Myocyte (in vitro differentiated cells): ENCODE measurements at regions not wholly inside any gene's neighbourhood (a gene's known extent, or its start where the extent isn't known, plus 50 kb on each side); places are given as distances from the start of the nearest gene placed in this dataset.
"Not testable (repeated sequence)": the region's sequence is repeated elsewhere in the genome, so short reads cannot be mapped to it uniquely, and the experiment has no call there.

ENCODE experiments used
- DNase-seq: peaks from one replicate; pipeline ENCODE4 v3.0.0-alpha.2; 2012; ENCODE audit warnings: low read depth

GRCh38 chr16:76970087-76970744, 220.8 kb upstream of the MON1B start:
- DNase-seq: no peak

DNA sequence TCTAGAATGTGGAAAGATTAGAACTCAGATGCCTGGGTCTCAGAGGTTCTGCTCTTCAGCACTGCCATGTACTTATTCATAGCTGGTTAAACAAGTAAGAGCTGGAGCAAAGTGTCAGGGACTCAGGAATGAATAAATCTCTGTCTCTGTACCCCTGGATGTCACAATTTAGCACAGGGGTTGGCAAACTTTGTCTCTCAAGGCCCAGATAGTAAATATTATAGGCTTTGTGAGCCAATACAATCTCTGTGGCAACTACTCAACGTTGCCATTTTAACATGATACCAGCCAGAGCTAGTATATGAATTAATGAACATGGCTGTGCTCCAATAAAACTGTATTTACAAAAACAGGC, 220.3 kb upstream of the MON1B start:
- DNase-seq: no peak

- DNase-seq: no peak
Measured at GRCh38 chr16:76976101-76976500, 214.9 kb upstream of the MON1B start.

GRCh38 chr16:76976756-76977155, 214.2 kb upstream of the MON1B start:
- no peak for DNase-seq

DNA sequence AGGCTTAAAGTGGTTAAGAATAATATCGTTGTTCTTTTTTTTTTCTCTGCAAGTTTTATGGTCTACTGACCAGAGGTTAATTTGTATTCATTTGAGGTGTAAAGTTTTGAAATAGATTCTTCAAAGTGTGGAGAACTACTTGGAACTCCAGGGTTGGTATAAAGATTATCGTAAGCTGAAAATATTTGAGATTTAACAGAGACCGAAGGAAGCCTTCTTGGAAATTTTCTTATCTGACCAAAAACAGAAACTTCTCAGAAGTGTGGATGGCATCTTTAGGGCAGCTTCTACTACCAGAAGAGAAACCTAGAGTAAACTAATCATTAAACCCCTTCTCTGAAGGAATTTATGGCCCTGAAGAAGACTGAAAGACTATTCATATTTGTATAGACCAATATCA, 206.8 kb upstream of the MON1B start:
- no peak for DNase-seq

DNA sequence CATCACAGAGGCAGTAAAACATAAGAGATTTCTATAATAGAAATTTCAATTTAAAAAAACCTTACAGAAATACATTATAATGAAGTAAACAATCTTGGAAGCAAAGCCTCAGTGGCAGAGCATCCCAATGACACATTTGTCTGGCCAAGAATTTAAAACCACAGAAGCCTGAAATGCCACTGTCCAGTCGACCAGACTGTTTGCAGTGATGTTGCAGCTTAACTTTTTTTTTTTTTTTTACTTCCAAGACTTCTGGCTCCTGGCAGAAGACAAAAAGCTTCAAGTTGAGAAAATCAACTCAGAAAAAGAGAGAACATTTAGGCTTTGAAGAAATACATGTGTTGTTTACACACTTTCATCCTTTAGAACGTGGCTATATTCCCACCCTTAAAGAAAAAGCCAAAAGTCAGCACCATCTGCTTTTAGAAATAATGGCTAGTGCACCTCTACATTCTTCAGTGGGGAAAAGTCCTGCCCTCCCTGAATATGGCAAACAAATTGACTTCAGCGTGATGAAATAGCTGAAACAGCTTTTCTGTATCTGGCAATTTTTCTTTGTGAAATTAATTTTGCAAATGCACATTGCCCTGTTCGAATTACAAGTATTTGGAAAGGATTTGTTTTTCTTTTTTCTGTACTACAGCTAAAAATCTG, 205.5 kb upstream of the MON1B start:
- DNase-seq: no peak

- DNase-seq: no peak
Measured at GRCh38 chr16:76988526-76988925, 202.5 kb upstream of the MON1B start.

GRCh38 chr16:77002644-77003043, 188.3 kb upstream of the MON1B start:
- DNase-seq: no peak

DNA sequence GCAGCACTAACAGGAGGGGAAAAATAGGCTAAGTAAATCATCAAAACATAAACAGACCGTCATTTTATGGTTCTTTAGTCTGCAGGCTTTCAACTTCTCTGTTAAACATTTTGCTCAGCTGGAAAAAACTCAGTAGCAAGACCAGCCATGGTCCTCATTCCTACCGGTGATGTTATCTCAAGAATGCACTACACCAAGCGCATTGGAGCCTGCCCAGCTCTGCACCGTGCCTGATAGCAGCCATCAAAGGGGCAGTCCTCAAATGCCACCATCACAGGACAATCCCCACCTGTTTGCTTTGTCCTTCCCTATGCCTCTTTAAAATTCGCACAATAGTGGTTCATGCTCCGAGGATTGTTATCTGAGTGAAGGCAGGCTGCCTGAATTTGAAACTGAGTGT, 181.5 kb upstream of the MON1B start:
- no peak for DNase-seq

DNA sequence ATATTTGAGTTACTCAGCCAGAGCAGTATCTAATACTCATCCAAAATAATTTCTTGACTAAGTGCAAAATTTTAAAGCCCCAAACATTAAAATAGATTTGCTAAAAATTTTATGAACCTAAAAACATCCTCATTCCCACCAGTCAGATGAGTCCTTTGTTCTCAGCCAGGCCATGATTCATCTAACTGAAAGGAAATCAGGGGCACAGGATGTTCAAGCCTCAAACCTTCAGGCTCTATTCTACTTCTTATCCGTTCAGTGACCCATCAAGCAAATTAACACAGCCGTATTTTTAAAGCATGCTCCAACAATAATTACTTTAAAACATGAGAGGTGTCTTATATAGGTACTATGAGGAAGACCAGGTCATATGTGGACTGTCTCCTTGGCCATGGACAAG, 176.5 kb upstream of the MON1B start:
- no peak for DNase-seq

DNA sequence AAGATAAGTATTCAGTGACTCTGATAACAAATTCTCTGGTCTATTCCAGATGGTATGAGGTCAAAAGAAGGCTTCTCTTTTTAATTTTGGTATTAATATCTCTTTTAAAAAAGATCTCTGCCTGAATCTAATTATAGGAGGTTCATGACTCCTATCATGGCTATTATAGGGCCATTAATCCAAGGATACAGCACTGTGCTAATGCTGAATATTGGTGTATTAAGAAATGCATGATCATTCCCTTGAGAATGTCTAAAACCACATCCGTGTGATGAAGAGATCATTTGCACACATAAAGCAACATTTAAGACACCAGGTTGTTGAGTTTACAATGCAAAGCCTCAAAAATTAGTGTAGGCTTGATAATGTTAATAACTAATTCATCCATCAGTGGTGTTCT, 160.4 kb upstream of the MON1B start:
- no peak for DNase-seq

GRCh38 chr16:77033516-77033915, 157.5 kb upstream of the MON1B start:
- DNase-seq: no peak

DNA sequence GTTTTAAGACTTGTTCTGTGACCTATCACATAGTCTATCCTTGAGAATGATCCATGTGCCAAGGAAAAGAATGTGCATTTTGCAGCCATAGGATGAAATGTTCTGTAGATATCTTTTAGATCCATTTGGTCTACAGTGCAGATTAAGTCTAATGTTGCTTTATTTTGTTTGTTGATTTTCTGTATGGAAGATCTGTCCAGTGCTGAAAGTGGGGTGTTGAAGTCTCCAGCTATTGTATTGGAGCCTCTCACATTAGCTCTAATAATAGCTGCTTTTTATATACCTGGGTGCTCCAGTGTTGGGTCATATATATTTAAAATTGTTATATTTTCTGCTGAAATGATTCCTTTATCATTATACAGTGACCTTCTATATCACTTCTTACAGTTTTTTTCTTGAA, 155.6 kb upstream of the MON1B start:
- DNase-seq: no peak

- DNase-seq: no peak
Measured at GRCh38 chr16:77037696-77038347, 153.2 kb upstream of the MON1B start.

- no peak for DNase-seq
Measured at GRCh38 chr16:77041468-77041867, 149.5 kb upstream of the MON1B start.

DNA sequence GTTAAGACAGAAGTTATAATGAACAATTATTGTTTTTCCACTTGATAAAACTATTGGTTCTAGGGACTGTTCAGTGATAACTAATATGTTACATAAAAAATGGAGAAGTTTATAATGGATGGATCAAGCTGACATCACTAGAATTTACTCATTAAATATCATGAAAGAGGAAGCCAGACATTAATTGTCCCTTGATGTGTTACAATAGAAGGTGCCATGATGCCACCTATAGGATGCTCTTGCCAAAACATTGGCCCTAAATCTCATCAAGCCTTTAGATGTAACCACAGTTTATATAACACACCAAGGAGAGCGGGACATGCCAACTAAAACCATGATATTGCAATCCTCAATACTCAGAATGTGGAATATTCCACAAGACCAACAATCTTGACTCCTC, 147.9 kb upstream of the MON1B start:
- no peak for DNase-seq

- DNase-seq: no peak
Measured at GRCh38 chr16:77046206-77046605, 144.8 kb upstream of the MON1B start.

GRCh38 chr16:77048085-77048484, 142.9 kb upstream of the MON1B start:
- no peak for DNase-seq

DNA sequence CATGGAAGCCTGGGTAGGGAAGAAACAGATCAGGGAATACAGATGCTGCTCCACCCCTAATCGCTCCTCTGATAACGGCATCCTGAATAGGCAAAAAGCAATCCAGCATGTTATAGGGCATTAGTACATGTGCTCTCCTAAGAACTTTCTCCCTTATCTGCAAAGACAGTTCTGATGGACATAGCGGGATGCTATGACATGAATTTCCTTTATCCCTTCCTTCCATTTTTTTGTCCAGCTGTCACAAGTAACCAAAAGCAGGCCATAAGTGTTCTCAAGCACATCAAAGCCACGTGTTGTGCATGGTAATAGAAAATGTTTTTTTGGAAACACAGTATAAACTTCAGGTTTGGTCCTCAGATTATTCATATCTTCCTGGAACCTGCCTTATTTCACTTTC, 141.4 kb upstream of the MON1B start:
- DNase-seq: no peak

DNA sequence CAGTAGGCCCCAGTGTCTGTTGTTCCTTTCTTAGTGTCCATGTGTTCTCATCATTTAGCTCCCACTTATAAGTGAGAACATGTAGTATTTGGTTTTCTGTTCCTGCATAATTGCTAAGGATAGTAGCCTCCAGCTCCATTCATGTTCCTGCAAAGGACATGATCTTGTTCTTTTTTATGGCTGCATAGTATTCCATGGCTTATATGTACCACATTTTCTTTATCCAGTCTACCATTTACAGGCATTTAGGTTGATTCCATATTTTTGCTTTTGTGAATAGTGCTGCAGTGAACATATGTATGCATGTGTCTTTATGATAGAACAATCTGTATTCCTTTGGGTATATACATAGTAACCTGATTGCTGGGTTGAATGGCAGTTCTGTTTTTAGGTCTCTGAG, 134.4 kb upstream of the MON1B start:
- DNase-seq: not testable (repeated sequence)

DNA sequence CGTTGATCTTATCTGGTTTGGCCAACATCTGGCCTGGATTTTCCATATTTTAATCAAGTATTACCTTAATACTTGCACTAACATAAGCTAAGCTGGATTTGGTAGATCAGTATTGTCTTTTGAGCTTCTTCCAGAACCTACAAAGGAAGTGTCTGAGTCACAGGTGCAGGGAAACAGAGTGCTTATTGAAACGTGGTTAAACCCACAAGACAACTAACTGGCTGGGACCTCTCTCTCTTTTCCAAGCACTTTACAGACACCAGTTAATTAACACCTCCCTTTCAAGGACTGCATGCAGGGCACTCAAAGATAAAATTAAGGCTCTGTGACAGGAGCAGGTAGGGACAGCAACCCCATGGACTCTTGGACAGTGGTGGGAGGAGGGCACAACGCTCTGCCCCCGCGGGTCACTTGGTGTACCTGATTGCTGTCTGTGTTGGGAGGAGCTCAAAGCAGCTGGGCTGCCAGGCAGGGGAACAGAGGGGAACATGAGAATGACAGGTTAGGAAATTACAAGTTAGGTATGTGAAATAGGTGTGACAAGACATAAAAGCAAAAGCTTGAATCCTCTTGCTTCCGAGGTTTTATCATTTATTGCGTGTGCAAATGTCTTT, 133.7 kb upstream of the MON1B start:
- no peak for DNase-seq

DNA sequence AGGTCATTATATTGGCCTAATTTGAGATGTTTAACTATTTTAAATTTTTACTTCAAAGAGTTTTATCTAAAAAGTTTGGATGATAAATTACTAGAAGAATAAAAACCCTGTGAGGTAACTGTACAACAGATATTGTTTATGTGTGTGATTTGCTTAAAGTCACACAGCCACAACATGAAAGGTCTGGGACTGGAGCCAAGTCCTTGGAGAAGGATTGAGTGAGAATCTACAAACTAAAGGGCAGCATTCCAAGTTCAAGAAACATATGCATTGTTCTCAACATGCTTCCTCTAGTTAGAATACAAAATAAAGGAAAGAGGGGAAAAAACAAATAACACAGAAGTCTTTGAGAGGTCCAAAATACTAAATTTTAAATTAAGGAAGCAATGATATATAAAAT, 131.5 kb upstream of the MON1B start:
- no peak for DNase-seq

DNA sequence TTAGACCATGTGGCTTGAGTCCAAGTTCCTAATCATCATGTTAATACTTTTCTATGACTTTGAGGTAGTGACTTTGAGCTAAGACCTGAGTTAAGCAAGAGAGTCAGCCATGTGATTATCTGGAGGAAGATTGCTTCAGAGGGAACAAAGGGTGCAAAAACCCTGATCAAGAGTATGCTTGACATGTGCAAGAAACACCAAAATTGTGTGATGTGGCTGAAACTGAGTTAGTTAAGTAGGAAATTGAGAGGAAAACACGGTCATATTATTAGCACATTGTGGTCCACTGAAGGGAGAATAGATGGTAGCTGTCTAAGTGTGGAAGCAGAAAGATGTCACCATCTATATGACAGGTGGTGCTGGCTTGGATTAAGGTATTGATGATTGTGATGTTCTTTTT, 130.4 kb upstream of the MON1B start:
- DNase-seq: no peak
